ENCODE measurements at regions not wholly inside any gene's neighbourhood (a gene's known extent, or its start where the extent isn't known, plus 50 kb on each side); places are given as distances from the start of the nearest gene placed in this dataset.

DNA sequence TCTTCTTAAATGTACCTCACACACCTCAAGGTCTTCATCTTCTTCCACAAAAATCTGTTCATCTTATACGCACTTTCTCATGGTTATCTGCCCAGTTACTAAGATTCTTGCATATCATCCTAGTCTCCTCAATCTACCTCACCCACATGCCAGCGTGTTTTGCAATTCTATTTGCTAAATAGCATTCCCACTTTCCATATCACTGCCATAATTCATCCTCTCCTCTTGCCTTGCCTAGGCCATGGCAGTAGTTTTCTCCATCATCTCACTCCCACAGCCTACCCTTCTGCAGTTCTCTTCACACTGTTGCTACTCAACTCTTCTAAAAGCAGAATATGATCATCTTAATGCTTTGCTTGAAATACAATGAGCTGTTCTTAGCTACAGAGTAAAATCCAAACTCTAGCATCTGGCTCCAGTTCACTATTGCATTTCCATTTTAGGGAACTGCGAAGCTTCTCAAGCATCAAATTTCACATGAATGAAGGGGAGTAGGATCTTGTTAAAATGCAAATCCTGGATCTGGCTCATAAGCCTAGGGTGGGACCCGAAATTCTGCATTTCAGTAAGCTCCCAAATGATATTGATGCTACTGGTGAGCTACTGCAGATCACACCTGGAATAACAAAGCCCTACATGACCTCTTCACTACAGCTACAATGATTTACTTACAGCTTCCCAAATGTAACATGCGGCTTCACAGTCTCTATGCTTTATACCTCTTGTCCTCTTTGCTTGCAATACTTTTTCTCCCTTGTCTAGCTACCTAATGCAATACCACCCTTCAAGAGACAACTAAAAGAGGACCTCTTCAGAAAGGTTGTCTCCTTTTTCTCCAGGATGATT is 293.9 kb downstream of the SATB2 start:
- Mint-ChIP-seq H3K4me3 (no peak overlapping the region), H3K4me1 (no peaks in the 10 kb centered on the region), H3K27ac (no peak overlapping the region), H3K9me3 (peaks cover 0 to 23% (median 4%) of the 10 kb centered on the region in 9 donors), H3K36me3 (no peaks in the 10 kb centered on the region), H3K27me3 (peaks cover 0 to 13% (median 0%) of the 10 kb centered on the region in 5 donors)
- DNase-seq (no peak), ATAC-seq (no peak)
- POLR2A ChIA-PET: no interaction called here

DNA sequence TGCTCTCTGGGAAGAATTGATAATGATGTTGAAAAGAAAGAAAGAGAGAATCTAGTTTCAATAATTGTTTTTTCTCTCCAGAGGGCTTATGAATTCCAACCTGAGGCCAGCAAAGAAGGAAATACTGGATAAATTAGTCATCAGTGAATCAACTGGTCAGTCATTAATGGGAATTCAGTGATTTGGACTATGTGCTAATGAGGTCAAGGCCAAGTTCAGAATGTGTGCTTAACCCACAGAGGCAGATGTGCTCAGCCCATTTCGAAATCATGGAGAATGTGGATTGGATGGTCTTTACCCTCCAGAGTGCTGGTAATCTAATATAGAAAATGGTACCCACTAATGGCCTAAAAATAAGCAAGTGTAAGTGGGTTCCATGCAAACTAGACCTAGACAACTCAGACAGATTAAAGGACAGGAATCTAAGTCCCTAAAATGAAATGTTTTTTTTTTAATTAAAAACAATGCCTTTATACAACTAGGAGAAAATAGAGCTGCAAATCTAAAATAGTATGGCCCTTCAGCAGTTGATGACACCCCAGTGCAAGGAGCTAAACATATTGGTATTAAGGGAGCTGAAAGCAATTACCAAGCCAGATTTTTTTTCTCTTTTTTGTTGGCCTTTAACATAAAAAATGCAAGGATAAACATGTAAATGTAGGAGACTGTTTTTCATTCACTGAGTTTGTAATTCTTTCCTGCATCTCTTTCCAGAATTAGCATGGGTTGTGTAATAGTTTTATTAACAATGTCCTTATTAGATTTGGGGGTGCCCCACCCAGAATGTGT is 296.9 kb downstream of the SATB2 start:
- H3K9me3 Mint-ChIP-seq: peaks cover 0 to 42% (median 12%) of the 10 kb centered on the region in 9 donors
- no peak overlapping the region for H3K4me3 Mint-ChIP-seq
- POLR2A ChIA-PET: no interaction called here
- ATAC-seq (no peak), DNase-seq (no peak)
- peaks cover 0 to 8% (median 0%) of the 10 kb centered on the region in 5 donors for H3K27me3 Mint-ChIP-seq
- H3K36me3 Mint-ChIP-seq: no peaks in the 10 kb centered on the region
- H3K27ac Mint-ChIP-seq: no peak overlapping the region
- no peaks in the 10 kb centered on the region for H3K4me1 Mint-ChIP-seq

DNA sequence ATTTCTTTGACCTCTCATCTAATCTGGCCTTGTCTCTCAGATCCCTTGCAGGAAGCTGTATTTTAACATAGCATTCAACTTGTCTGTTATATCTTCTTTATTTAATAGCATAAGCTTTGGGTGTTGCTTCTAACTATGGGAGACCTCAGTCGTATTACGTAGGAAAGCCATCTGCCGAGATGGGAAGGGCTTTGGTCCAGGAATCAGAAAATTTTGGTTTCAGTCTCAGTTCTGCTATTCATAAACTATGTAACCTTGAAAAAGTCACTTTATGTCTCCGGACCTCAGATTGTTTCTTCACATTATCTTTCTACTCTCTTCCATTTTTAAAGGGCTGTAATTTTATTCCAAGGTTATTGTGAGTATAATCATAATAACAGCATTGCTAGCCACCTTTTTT is 297.7 kb downstream of the SATB2 start:
- peaks cover 0 to 8% (median 0%) of the 10 kb centered on the region in 5 donors for H3K27me3 Mint-ChIP-seq
- H3K36me3 Mint-ChIP-seq: no peaks in the 10 kb centered on the region
- no peak for ATAC-seq

DNA sequence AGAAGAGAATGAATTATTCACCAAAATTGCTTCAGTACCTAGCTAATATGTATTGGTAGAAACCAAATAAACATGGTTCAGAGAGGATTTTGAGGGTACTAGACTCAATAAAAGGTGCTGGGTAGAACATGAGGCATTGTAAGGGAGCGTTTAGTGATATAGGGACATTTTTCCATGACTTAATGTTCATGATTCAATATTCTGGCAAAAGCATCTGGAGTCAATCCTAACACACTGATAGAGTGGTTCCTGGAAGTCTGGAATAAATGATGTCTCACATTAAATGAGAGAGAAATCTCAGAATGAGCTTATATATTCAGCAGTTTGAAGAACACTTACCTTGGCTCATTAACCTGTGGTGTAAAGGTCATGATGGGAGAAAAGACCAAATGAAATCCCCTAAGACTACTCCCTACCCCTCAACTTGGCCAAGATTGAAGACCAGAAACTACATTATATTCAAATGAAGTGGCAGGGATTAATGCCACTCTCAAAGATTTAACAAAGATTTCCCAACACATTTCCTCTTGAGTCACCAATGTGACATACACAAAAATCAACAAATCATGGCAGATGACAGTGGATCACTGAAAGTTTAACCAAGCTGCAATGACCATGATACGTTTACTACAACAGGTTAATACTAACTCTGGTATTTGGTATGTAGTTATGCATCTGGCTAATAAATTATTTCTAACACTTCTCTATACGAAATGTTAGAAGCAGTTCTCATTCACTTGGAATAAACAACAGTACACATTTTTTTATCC is 309.5 kb downstream of the SATB2 start:
- DNase-seq (no peak), ATAC-seq (no peak)
- Mint-ChIP-seq H3K9me3 (peaks cover 0 to 20% (median 0%) of the 10 kb centered on the region in 9 donors), H3K4me1 (no peaks in the 10 kb centered on the region), H3K27me3 (peaks cover 0 to 6% (median 3%) of the 10 kb centered on the region in 5 donors), H3K27ac (no peak overlapping the region), H3K4me3 (no peak overlapping the region), H3K36me3 (no peaks in the 10 kb centered on the region)
- POLR2A ChIA-PET: no interaction called here

More for the DNA sequence above, 297.7 kb downstream of the SATB2 start:
- no peak for DNase-seq
- Mint-ChIP-seq H3K4me3 (no peak overlapping the region), H3K4me1 (no peaks in the 10 kb centered on the region), H3K9me3 (peaks cover 0 to 46% (median 16%) of the 10 kb centered on the region in 9 donors), H3K27ac (no peak overlapping the region)
- POLR2A ChIA-PET: no interaction called here

DNA sequence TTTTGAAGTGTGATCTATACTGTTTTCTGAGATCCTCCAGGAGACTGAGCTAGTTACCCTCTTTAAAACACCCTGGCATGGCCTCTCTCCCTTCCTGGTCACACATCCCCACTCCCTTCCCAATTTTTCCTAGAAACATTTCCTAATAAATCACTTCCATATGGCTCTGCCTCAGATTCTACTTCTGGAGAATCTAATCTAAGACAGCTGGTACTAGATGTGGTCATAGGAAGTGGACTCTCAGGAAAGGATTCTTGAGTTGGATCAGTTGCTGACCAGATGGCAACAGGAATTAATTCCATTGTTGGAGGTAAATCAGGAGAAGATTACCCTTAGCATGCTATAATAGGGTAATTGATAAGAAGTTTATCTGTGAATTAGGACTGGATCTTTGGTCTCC is 310.5 kb downstream of the SATB2 start:
- H3K4me1 Mint-ChIP-seq: no peaks in the 10 kb centered on the region
- POLR2A ChIA-PET: no interaction called here
- no peaks in the 10 kb centered on the region for H3K36me3 Mint-ChIP-seq
- peaks cover 0 to 21% (median 0%) of the 10 kb centered on the region in 9 donors for H3K9me3 Mint-ChIP-seq
- peaks cover 0 to 4% (median 3%) of the 10 kb centered on the region in 5 donors for H3K27me3 Mint-ChIP-seq
- DNase-seq: no peak
- H3K4me3 Mint-ChIP-seq: no peak overlapping the region
- ATAC-seq: no peak
- no peak overlapping the region for H3K27ac Mint-ChIP-seq

DNA sequence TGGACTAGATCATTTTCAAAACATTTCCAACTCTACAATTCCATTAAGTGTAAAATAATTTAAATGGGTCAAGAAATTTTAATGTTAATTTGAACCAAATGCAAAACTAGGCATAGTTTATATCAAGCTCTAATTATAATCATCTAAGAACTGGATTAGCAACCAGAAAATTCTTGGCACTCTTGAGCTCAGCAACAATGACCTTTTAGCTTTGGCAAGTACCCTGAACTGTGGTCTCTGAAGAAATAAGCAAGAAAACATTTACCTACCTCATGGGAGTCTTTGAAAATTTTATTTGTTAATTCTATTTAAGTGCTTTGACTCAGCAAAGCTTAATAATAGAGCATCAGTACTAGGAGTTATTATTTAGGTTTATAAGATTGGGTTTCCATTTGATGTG is 313.2 kb downstream of the SATB2 start:
- ATAC-seq (no peak), DNase-seq (no peak)
- POLR2A ChIA-PET: no interaction called here
- Mint-ChIP-seq H3K27ac (no peak overlapping the region), H3K36me3 (no peaks in the 10 kb centered on the region), H3K9me3 (peaks cover 0 to 34% (median 2%) of the 10 kb centered on the region in 9 donors), H3K4me1 (no peaks in the 10 kb centered on the region), H3K27me3 (peaks cover 0 to 4% (median 3%) of the 10 kb centered on the region in 5 donors), H3K4me3 (no peak overlapping the region)

DNA sequence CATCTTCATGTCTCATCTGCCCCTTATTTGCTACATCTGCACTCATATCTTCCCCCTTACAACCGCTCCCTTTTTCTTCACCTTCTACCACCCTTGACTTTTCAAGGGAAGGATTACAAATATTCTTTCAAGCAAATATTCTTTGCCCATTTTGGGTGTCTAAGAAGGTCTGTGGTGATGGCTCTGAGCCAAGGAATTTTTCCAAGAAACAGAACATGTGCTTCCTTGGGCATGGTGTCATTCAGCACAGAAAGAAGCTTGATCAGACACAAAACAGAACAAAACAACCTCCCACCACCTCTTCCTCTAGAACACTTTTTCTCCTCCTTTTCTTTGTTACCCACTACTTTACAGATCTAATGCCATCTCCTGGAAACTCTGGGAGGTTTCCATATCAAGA is 313.7 kb downstream of the SATB2 start:
- DNase-seq (no peak), ATAC-seq (no peak)
- H3K4me3 Mint-ChIP-seq: no peak overlapping the region
- no peaks in the 10 kb centered on the region for H3K36me3 Mint-ChIP-seq
- no peaks in the 10 kb centered on the region for H3K4me1 Mint-ChIP-seq
- POLR2A ChIA-PET: no interaction called here
- H3K27ac Mint-ChIP-seq: no peak overlapping the region
- peaks cover 0 to 4% (median 3%) of the 10 kb centered on the region in 5 donors for H3K27me3 Mint-ChIP-seq
- H3K9me3 Mint-ChIP-seq: peaks cover 0 to 32% (median 2%) of the 10 kb centered on the region in 9 donors

DNA sequence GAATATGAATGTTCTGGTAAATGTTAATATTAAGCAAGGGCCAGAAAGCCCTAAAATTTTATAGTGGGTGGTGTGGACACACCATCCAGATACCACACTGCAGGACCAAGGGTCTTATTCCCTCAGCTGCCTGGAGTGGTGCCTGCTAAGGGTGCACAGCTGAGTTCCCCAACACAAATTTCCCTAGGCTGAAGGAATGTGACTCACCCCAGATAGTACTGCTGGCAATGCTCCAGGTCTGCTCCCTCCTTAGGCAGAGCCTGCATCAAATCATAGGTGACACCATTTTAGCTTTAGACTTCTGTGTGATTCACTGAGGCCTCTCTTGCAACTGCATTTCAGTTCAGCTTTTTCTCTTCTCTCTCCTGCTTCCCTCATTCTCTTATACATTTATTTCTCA is 321.1 kb downstream of the SATB2 start:
- POLR2A ChIA-PET: no interaction called here
- DNase-seq (no peak), ATAC-seq (no peak)
- Mint-ChIP-seq H3K4me3 (no peak overlapping the region), H3K27ac (no peak overlapping the region), H3K9me3 (peaks cover 0 to 21% (median 3%) of the 10 kb centered on the region in 9 donors), H3K36me3 (no peaks in the 10 kb centered on the region), H3K27me3 (no peaks in the 10 kb centered on the region), H3K4me1 (no peaks in the 10 kb centered on the region)

DNA sequence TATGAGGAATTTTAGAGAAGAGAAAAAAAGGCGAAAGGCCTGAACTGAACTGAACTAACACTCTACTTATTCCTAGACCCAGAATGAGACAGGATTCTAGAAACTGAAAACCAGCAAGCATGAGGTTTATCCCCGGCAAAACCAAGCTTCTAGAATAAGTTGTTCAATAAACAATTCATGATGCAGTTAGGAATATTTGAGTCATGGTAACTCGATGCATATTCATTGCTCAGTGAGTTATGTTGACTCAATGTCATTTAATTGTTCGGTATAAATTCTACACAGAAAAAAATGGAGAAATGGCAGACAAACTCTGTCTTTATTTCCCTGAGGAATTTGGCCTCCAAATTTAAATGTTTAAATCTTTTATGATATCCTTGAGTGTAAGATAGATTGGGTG is 321.5 kb downstream of the SATB2 start:
- H3K9me3 Mint-ChIP-seq: peaks cover 0 to 20% (median 3%) of the 10 kb centered on the region in 9 donors
- H3K27ac Mint-ChIP-seq: no peak overlapping the region
- H3K36me3 Mint-ChIP-seq: no peaks in the 10 kb centered on the region
- no peaks in the 10 kb centered on the region for H3K4me1 Mint-ChIP-seq
- ATAC-seq (no peak), DNase-seq (no peak)
- no peak overlapping the region for H3K4me3 Mint-ChIP-seq
- POLR2A ChIA-PET: no interaction called here
- no peaks in the 10 kb centered on the region for H3K27me3 Mint-ChIP-seq

DNA sequence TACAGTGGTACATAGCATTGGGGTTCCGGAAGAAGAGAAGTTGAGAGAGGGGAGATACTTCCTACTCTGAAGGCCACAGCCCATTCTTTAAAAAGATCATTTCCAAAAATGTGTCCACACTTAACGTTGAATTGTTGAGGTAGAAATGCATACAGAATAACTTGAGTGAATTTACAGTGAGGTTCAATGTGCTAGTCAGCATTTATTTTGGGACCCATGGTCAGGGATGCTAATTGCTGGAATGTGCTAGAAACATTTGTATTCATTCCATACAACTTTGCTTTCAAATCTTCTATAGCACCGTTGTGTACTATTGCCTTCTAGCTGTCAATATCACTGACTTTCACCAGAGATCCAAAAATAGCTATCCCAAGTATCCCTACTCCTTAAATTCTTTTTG is 325.9 kb downstream of the SATB2 start:
- DNase-seq (no peak), ATAC-seq (no peak)
- no peaks in the 10 kb centered on the region for H3K27me3 Mint-ChIP-seq
- peaks cover 0 to 3% (median 0%) of the 10 kb centered on the region in 9 donors for H3K9me3 Mint-ChIP-seq
- no peaks in the 10 kb centered on the region for H3K4me1 Mint-ChIP-seq
- H3K36me3 Mint-ChIP-seq: no peaks in the 10 kb centered on the region
- POLR2A ChIA-PET: no interaction called here
- H3K4me3 Mint-ChIP-seq: no peak overlapping the region
- no peak overlapping the region for H3K27ac Mint-ChIP-seq

DNA sequence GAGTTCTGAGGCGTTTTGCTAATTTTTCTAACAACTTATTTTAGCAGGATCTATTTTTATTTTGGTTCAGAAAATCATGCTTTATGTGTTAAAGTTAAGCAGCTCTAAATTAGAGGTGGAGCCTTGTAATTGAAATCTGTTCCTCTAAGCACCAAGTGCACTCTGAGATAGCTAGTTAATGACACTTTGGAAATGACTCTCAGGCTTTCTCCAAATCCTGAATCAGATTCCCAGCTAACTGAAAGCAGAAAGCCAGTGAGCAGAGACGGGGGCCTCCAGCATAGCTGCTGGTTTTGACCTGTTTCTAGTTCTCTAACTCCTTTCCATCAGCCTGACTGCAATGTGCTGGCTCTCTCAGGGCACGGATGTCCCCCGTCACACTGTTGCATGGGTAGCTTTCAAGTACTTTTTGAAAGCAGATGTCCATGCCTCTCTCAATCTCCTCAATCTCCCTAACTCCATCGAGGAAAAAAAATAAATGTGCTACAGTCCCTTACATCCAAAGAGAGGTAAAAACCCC is 326.5 kb downstream of the SATB2 start:
- H3K9me3 Mint-ChIP-seq: peaks cover 0 to 3% (median 0%) of the 10 kb centered on the region in 9 donors
- DNase-seq: no peak
- no peak overlapping the region for H3K4me3 Mint-ChIP-seq
- no peak overlapping the region for H3K27ac Mint-ChIP-seq
- H3K27me3 Mint-ChIP-seq: no peaks in the 10 kb centered on the region
- no peaks in the 10 kb centered on the region for H3K4me1 Mint-ChIP-seq
- no peaks in the 10 kb centered on the region for H3K36me3 Mint-ChIP-seq
- ATAC-seq: no peak
- POLR2A ChIA-PET: no interaction called here

DNA sequence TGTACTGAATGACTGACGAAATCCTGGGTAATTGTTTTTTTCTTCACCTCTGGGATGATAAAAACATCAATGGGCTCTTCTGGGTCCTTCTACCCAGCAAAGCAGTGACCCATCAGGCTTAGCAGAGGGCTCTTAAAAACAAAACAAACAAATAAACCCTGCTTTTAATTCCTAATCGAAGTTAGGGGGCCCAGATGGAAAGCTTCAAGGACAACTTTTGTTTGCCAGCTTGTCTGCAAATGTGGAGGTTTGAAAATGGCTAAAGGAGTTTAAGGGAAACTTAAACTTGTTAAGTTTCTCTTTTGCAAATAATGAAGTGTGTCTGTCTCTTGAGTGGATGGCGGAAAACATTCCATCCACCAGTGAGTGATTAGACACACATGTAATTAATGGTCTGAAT is 327.2 kb downstream of the SATB2 start:
- Mint-ChIP-seq H3K4me3 (no peak overlapping the region), H3K9me3 (no peaks in the 10 kb centered on the region), H3K27me3 (no peaks in the 10 kb centered on the region), H3K36me3 (no peaks in the 10 kb centered on the region), H3K4me1 (no peaks in the 10 kb centered on the region), H3K27ac (no peak overlapping the region)
- ATAC-seq: no peak
- POLR2A ChIA-PET: no interaction called here
- DNase-seq: no peak
